ENCODE measurements at regions not wholly inside any gene's neighbourhood (a gene's known extent, or its start where the extent isn't known, plus 50 kb on each side); places are given as distances from the start of the nearest gene placed in this dataset.

DNA sequence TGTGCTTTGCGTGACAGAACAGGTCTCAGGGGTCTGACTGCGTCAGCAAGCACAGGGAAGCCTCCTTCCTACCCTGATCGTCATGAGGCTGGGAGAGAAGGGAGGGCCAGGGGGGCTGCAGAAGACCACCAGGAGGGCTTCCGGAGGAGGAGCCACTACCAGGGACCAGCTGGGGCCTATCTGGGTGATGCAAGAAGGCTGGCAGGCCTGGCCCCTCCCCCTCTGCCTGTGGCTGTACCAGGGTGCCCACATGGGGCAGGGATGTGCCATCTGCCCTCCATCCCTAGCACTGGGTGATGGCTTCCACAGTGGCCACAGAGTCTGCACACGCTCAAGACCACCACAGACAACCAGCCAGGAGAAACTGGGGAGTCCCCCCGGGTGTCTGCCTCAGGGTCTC lies 116.4 kb upstream of the NKX1-1 start:
- TF ChIP-seq, protein P1, sequence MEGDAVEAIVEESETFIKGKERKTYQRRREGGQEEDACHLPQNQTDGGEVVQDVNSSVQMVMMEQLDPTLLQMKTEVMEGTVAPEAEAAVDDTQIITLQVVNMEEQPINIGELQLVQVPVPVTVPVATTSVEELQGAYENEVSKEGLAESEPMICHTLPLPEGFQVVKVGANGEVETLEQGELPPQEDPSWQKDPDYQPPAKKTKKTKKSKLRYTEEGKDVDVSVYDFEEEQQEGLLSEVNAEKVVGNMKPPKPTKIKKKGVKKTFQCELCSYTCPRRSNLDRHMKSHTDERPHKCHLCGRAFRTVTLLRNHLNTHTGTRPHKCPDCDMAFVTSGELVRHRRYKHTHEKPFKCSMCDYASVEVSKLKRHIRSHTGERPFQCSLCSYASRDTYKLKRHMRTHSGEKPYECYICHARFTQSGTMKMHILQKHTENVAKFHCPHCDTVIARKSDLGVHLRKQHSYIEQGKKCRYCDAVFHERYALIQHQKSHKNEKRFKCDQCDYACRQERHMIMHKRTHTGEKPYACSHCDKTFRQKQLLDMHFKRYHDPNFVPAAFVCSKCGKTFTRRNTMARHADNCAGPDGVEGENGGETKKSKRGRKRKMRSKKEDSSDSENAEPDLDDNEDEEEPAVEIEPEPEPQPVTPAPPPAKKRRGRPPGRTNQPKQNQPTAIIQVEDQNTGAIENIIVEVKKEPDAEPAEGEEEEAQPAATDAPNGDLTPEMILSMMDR (conservative IDR thresholded peaks at IDR 0.05; ENCODE audit: low read depth, low read length): no peak
- no peak for TF ChIP-seq EZH2phosphoT487 (IDR thresholded peaks at IDR 0.05; ENCODE audit: borderline replicate concordance, low read length)

Measured in PC-3 (cell line).